Endothelial cell of hepatic sinusoid (primary cell): ENCODE measurements at regions not wholly inside any gene's neighbourhood (a gene's known extent, or its start where the extent isn't known, plus 50 kb on each side); places are given as distances from the start of the nearest gene placed in this dataset.

Experiments used
- in situ Hi-C: cut with HindIII; loops from 2 replicates; pipeline ENCODE4 v1.10.0; 2017; ENCODE audit warnings: low sequenced_read_pairs

DNA sequence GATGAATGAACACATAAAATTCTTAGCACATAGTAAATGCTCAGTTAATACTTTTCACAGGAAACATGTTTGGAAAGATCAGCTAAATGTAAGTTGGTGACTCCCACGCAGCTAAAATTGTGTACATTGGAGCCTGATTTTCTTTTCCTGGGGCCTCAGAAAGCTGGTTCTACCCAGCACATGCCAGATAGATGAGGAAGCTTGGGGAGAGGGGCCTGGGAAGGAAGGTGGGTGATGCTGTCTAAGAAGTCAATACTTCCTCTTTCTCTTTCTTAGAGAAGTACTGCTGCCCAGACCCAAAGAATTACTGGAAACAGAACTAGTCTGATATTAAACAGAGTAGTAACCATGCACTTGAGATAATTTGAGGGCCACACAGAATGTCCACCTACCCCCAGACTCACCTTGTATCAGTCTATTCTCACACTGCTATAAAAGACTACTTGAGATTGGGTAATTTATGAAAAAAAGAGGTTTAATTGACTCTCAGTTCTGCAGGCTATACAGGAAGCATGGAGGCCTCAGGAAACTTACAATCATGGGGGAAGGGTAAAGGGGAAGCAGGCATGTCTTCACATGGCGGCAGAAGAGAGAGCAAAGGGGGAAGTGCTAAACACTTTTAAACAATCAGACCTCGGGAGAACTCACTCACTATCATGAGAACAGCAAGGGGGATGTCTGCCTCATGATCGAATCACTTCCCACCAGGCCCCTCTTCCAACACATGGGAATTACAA, 123.3 kb upstream of the MED13L start:
- in situ Hi-C loops = no loop called here

DNA sequence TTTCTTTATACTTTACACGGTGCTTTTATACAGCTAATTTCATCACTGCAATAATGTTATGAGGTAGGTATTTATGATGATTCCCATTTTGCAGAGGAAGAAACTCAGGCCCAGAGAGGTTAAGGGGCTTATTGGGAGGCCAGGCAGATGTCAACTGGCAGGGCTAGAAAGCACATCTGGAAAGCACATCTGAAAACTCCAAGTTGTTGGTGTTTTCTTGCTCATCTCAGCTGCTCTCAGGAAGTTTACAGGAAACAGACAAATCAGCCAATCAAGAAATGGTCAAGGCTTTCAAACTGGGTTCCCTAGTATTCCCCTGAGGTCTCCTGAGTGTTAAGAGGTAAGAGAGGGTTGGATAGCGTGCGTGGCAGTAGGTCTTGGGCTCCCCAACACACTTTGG, 124.1 kb upstream of the MED13L start:
- in situ Hi-C loops = no loop called here

DNA sequence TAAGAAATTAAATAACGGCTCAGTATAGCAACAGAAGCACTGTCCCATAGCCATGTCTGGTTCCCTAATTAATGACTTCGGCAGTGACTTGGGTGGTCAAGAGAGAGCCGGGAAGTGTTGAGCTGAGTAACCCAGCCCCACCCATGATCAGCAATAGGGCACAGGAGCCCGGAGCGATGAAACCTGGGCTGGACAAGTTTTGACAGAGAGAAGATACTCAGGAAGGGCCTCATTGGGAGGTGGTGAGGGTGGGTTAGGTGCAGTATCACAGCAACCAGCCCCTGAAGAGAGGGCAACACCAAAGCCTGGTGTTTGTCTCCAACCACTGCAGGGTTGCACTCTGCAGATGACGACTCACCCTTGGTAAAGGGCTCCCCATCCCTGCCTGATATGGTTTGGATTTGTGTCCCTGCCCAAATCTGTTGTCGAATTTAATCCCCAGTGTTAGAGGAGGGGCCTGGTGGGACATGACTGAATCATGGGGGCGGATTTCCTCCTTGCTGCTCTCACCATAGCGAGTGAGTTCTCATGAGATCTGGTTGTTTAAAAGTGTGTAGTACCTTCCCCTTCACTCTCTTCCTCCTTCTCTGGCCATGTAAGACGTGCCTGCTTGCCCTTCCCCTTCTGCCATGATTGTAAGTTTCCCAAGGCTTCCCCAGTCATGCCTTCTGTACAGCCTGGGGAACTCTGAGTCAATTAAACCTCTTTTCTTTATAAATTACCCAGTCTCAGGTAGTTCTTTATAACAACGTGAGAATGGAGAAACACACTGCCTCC, 124.9 kb upstream of the MED13L start:
- in situ Hi-C loops = no loop called here

DNA sequence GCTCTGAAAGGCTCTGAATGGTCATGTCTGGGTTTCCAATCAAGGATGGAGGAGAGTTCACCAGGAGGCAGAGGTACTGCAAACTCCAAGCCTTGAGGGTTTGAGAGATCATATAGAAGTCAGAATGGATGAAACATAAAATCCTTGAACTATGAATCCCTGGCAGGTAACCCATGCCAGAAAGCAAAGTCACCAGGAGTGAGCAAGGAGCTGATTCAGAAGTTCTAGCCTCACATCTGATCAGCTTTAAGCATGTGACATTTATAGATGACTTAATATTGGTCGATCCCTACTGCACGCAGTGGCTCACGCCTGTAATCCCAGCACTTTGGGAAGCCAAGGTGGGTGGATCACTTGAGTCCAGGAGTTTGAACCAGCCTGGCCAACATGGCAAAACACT, 126.1 kb upstream of the MED13L start:
- in situ Hi-C loops = no loop called here

DNA sequence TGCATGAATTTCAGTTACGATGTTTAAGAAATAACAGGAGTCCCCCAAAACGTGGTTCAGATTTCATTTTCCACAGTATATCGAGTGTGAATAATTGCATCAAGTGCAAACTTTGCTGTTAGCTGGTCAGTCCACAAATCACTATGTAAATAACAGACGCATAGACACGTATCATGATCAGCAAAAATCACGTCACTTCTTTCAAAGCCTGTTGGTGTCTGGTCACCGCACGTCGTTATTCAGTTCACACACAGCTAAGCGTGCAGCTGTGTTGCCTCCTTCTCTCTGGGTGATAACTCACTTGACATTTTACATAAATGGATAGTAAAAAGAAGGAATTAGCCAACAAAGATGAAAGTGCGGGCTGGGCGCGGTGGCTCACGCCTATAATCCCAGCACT, 126.8 kb upstream of the MED13L start:
- in situ Hi-C loops = no loop called here

DNA sequence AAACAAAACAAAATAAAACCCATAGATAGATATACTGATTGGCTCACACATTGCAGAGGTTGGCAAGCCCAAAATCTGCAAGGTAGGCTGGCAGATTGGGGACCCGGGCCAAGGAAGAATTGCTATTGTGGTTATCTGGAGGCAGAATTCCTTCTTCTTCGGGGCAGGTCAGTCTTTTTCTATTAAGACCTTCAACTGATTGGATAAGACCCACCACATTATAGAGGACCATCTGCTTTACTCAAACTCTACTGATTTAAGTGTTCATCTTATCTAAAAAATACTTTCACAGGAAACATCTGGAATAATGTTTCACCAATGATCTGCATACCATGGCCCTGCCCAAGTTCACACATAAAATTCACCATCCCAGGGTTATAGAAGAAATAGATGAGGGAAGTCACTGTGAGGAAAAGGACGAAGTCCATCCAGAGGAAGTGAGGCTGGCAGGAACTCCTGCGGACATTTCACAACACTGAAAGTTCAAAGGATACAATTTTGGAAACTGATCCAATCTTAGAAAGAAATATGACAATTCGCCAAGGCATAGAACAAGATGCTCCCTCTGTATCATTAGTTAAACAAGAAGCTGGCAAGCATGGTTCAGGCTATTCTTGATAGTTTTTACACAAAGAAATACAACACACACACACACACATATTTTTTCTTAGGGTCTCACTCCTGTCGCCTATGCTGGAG, 127.6 kb upstream of the MED13L start:
- in situ Hi-C loops = no loop called here

DNA sequence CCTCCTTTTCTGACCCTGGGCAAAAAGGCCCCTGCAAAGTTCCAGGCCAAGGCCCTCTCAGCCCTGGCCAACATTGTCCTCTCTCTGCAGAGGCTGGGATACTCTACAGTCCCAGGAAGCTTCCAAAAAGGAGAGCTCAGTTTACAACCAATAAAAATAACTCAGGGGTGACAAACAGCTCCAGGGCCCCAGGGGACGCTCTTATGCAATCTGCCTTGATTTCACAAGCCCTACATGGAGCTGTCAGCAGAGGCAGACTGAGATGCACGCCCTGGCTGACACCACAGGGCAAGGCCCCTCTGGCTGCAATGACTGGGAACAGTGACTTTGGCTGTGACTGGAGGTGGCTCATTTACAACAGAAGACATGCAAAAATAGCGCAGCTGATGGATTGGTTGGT, 129.0 kb upstream of the MED13L start:
- in situ Hi-C loops = no loop called here

DNA sequence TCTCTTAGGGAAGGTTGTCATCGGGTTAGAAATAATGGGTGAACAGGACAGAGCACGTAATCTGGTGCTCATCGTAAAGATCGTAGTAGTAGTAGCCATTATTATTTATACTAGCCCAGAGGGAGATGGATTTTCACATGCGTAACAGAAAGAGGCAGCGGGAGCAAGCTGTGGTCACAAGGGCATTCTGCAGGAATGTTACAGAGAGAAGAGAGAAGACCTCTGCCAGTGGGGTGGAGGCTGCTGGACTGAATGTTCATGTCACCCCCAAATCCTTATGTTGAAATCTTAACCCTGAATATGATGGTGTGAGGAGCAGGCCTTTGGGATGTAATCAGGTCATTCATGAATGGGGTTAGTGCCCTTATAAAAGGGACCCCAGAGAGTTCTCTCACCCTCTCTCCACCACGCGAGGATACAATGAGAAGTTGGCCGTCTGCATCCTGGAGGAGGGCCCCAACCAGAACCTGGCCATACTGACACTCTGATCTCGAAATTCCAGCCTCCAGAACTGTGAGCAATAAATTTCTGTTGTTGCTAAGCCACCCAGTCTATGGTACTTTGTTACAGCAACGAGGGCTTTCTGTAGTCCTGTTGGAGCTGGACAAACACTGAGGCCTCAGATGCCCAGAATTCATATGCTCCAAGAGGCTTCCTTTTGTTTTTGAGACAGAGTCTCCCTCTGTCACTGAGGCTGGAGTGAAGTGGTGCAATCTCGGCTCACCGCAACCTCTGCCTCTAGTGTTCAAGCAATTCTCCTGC, 131.2 kb upstream of the MED13L start:
- in situ Hi-C loops = no loop called here

DNA sequence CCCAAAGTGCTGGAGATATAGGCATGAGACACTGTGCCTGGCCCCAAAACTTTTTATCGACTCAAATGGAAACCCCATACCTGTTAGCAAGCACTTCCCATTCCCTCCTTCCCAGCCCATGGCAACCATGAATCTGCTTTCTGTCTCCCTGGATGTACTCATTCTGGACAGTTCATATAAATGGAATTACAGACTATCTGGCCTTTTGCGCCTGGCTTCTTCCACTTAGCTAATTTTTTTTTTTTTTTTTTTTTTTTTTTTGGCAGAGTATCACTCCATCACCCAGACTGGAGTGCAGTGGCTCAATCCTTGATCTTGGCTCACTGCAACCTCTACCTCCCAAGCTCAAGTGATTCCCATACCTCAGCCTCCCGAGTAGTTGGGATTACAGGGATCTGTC, 134.5 kb upstream of the MED13L start:
- in situ Hi-C loops = no loop called here

DNA sequence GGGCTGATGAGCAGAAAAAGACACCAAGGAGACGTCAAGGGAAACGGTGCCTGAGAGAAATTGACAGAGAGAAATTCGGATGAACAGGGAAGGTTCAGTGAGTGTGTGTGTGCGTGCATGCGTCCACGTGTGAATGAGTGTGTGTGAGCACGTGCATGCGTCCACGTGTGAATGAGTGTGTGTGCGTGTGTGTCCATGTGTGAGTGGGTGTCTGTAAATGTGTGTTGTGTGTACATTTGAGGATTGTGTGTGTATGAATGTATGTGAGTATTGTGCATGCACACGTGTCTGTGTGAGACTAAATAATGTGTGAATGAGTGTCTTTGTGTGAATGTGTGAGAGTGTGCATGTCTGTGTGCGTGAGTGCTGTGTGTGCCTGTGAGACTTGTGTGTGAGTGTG, 137.4 kb upstream of the MED13L start:
- in situ Hi-C loops = no loop called here

DNA sequence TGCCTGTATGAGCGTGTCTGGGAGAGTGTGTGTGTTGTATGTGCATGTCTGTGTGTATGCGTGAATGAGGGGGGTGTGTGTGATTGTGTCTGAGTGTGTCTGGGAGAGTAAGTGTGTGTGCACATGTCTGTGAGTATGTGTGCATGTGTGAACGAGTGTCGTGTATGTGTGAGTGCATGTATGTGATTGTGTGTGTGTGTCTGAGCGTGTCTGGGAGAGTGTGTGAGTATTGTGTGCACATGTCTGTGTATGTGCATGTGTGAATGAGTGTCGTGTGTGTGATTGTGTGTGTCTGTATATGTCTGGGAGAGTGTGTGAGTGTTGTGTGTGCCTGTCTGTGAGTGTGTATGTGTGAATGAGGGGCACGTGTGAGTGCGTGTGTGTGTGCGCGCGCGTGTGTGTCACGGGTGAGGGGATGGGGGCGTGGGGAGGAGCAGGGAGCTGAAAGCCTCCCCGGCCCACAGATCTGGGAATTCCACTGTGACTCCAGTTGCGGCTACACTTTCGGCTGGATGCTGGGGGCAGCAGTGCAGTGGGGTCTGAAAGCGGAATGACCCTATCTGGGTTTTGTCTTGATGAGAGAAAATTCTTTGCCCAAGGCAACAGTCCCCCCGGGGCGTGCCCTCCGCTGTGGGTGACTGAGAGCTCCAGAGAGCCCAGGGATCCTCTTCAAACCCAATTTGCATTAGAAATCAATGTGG, 138.1 kb upstream of the MED13L start:
- in situ Hi-C loops = no loop called here

DNA sequence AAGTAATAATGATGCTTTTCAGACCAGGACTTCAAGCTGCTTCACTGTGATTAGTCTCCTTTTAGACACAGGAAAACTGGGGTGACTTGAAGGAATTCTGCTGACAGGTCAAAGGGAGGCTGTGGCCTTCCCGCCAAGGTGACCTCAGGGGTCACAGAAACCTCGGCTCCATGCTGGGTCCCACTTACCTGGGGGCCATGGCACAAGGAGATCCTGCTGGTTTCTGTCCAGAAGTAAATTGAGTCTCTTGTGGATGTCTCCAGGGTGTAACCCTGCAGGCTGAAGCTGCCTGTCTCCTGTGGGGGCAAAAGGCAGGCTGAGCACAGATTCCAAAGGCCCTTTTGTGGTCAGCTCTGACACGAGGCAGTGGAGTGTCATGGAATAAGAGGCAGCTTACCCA, 138.7 kb upstream of the MED13L start:
- in situ Hi-C loops = no loop called here

DNA sequence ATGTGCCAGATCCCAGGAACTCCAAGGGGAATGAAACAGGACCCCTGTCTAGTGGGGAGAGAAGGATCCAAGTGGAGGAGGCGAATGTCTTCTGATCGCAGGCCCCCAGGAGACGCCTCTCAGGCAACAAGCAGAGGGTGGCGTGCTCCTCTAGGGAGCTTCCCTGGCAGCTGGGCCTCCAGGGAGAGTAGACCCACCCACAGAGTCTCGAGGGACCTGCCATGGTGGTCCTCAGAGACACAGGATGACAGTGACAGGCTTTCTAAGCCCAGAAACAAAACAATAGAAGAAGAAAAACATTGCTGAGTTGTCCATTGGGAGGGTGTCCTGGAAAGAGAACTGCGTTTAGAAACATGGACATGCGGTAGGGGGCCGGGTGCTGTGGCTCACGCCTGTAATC, 140.6 kb upstream of the MAP1LC3B2 start:
- in situ Hi-C loops = no loop called here

DNA sequence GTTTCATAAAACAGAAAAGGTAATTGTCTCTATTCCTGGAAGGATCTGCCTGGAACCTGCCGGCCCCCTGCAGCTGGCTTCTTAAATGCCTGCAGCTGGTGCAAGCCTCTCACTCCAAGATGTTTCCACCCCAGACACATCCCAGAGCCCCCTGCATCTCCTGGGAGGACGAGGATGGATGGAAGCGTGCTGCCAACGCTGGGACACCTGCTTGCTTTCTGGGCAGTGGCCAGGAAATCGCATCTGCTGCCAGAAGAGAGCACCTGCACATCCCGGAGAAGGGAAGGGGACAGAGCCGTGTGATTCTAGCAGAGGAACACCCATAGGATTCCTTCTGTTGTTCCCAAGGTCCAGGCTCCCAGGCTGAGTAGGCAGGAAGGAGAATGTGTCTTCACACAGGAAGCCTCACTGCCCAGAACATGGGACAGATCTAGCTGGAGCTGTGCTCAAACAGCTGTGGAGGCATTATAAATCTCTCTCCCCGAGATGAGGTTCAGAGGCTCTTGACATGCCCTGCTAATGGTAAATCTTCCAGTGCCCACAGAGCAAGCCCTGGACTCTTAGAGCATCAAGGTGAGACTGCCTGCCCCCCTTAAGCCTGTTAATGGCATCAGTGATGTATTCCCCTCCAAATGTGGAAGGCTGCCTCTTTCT, 138.8 kb upstream of the MAP1LC3B2 start:
- in situ Hi-C loops = no loop called here

DNA sequence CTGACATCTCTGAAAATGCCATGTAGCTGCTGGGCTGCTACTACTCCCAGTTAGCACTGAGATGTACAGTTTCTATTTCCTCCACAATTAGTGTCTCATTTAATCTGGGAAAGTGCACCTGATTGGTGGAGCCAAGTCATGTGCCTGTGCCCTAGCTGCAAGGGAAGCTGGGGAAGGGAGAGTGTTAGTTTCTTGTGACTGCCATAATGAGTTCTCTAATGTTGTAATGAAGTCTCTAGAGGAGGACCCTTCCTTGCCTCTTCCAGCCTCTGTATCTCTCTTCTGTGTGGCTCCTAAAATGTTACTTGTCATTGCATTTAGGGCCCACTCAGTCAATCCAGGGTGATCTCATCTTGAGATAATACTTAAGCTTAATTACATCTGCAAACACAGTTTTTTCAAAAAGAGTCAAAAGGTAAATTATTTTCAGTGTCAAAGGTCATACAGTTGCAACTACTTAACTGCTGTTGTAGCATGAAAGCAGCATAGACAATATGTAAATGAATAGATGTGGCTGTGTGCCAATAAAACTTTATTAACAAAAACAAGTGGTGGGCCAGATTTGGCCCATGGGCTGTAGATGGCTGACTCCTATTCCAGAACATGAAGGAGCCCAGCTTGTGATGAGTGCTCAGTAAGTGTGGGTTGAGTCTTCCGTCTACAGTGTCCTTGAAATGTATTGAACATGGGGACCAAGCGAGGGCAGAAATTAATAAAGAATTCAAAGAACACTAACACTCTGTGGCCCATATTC, 137.2 kb upstream of the MAP1LC3B2 start:
- in situ Hi-C loops = no loop called here

DNA sequence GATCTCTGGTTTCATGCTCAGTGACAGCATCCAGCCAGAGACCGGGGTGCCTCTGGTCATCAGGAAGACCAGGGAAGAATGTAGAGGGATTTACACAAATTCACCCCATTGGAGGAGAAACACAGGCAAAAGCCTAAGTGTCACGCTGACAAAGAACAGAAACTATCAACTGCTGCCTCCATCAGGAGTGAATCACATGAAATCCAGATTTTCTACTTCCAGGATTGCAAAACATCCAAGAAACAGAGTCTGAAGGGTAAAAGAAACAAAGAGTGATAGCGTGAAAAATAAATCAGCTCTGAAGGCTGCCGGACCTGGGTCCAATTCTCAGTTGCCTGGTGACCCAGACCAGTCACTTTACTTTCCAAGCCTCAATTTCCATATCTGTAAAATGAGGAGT, 136.1 kb upstream of the MAP1LC3B2 start:
- in situ Hi-C loops = no loop called here

DNA sequence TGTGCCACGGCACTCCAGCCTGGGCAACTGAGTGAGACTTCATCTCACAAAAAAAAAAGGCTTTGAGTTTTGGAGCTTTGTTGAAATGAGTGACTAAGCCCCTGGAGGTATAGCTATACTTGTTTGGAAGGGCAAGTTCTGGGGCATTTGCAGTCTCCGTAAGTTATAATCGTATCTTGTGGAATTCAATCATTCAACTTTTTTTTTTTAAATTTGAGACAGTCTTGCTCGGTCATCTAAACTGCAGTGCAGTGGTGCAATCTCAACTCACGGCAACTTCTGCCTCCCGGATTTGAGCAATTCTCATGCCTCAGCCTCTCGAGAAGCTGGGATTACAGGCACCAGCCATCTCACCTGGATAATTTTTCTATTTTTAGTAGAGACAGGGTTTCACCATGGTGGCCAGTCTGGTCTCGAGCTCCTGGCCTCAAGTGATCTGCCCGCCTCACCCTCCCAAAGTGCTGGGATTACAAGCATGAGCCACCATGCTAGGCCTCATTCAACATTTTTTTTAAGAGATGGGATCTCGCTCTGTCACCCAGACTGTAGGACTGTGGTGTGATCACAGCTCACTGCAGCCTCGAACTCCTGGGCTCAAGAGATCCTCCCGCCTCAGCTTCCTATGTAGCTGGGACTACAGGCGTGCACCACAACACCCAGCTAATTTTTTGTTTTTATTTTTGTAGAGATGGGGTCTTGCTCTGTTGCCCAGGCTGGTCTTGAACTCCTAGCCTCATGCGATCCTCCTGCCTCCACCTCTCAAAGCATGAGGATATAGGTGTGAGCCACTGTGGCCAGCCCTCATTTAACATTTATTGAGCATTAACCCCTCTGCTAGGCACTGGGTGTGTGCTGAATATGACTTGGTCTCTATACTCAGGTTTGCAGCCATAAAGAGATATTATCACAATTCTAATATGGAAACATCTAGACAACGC, 133.7 kb upstream of the MAP1LC3B2 start:
- in situ Hi-C loops = no loop called here

DNA sequence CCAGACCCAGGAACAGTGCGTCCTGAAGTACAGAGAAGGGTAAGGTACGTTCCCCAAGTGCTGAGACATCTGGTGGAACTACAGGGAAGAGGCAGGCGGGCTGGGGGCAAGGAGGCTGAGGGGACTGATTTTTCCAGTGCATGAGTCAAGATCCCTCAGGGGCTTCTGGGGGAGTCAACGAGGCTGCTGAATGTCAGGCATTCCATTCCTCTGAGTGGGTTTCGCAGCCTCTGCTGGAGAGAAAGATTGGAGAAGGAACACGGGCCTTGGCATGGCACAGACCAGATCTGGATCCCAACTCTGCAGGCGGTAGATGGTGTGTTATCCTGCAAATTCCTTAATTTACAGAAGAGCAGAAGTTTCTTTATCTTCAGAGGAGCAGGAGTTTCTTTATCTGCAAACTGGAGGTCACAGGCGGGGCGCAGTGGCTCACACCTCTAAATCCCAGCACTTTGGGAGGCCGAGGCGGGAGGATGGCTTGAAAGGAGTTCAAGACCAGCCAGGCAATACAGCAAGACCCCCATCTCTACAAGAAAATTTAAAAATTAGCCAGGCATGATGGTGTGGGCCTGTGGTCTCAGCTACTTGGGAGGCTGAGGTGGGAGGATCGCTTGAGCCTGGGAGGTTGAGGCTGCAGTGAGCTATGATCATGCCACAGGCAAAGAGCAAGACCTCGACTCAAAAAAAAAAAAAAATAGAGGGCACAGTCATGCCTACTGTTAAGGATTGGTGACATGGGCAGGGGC, 132.6 kb upstream of the MAP1LC3B2 start:
- in situ Hi-C loops = no loop called here
